ENCODE measurements at regions not wholly inside any gene's neighbourhood (a gene's known extent, or its start where the extent isn't known, plus 50 kb on each side); places are given as distances from the start of the nearest gene placed in this dataset.
"Not testable (repeated sequence)": the region's sequence is repeated elsewhere in the genome, so short reads cannot be mapped to it uniquely, and the experiment has no call there.

GRCh38 chr16:9670033-9670432 is 512.2 kb downstream of the GRIN2A start:
- no peak for TF ChIP-seq ESRRG (CRISPR knock-in tag; IDR thresholded peaks at IDR 0.05)
- TF ChIP-seq POU6F1 (CRISPR knock-in tag; IDR thresholded peaks at IDR 0.05; ENCODE audit: borderline replicate concordance, low read depth): no peak
- no peak for TF ChIP-seq ARNTL (CRISPR knock-in tag; IDR thresholded peaks at IDR 0.05; ENCODE audit: borderline replicate concordance, low read depth)
- TF ChIP-seq SNAI2 (CRISPR knock-in tag; IDR thresholded peaks at IDR 0.05): no peak
- ATAC-seq: no peak

- ATAC-seq: not testable (repeated sequence)
These were observed 511.6 kb downstream of the GRIN2A start for GRCh38 chr16:9670616-9671015.

- not testable (repeated sequence) for ATAC-seq
These were observed 505.5 kb downstream of the GRIN2A start for GRCh38 chr16:9676560-9677300.

GRCh38 chr16:9677301-9677653 is 505.0 kb downstream of the GRIN2A start:
- TF ChIP-seq RARB (CRISPR knock-in tag; IDR thresholded peaks at IDR 0.05): no peak
- TF ChIP-seq TCF4 (CRISPR knock-in tag; IDR thresholded peaks at IDR 0.05; ENCODE audit: borderline replicate concordance): no peak
- no peak for TF ChIP-seq ZFP30 (CRISPR knock-in tag; IDR thresholded peaks at IDR 0.05)
- ATAC-seq: no peak

- no peak for TF ChIP-seq OSR1 (CRISPR knock-in tag; IDR thresholded peaks at IDR 0.05)
- TF ChIP-seq POU6F1 (CRISPR knock-in tag; IDR thresholded peaks at IDR 0.05; ENCODE audit: borderline replicate concordance, low read depth): no peak
- TF ChIP-seq SNAI2 (CRISPR knock-in tag; IDR thresholded peaks at IDR 0.05): no peak
- TF ChIP-seq CREB5 (CRISPR knock-in tag; IDR thresholded peaks at IDR 0.05; ENCODE audit: low read depth): no peak
- no peak for TF ChIP-seq PPARA (CRISPR knock-in tag; IDR thresholded peaks at IDR 0.05; ENCODE audit: borderline replicate concordance)
- TF ChIP-seq TSHZ2 (CRISPR knock-in tag; IDR thresholded peaks at IDR 0.05): no peak
- no peak for TF ChIP-seq ZNF8 (CRISPR knock-in tag; IDR thresholded peaks at IDR 0.05)
- no peak for TF ChIP-seq GLIS3 (CRISPR knock-in tag; IDR thresholded peaks at IDR 0.05)
- TF ChIP-seq PATZ1 (CRISPR knock-in tag; IDR thresholded peaks at IDR 0.05; ENCODE audit: borderline replicate concordance): no peak
These were observed 502.9 kb downstream of the GRIN2A start for GRCh38 chr16:9679213-9679767.

More at GRCh38 chr16:9679213-9679767, 502.9 kb downstream of the GRIN2A start:
- ATAC-seq: no peak

Measured in SK-N-SH treated with all-trans-retinoic acid at 6 μM for 48 hours (cell line).